H9 (cell line): ENCODE measurements at regions not wholly inside any gene's neighbourhood (a gene's known extent, or its start where the extent isn't known, plus 50 kb on each side); places are given as distances from the start of the nearest gene placed in this dataset.

Source experiments
- DNase-seq: peaks from one replicate; pipeline ENCODE4 v3.0.0-alpha.2; 2017
- H2AFZ ChIP-seq: one replicate; pipeline ENCODE4 v1.6.1; 2013; ENCODE audit warnings: mild to moderate bottlenecking, low read length, control low read depth, moderate library complexity
- H2AK5ac ChIP-seq: 2 replicates; pipeline ENCODE4 v1.6.1; 2013; ENCODE audit warnings: low read length, control low read depth, mixed read lengths; ENCODE audit not compliant: insufficient read length
- H2BK120ac ChIP-seq: one replicate; pipeline ENCODE4 v1.6.1; 2013; ENCODE audit warnings: low read depth, mild to moderate bottlenecking, low read length, control low read depth, inconsistent platforms; ENCODE audit not compliant: poor library complexity, severe bottlenecking
- H2BK12ac ChIP-seq: 2 replicates; pipeline ENCODE4 v1.6.1; 2013; ENCODE audit warnings: low read length, control low read depth, mixed read lengths, low read depth; ENCODE audit not compliant: insufficient read length
- H2BK15ac ChIP-seq: 2 replicates; pipeline ENCODE4 v1.6.1; 2013; ENCODE audit warnings: low read depth, low read length, control low read depth
- H2BK20ac ChIP-seq: one replicate; pipeline ENCODE4 v1.6.1; 2013; ENCODE audit warnings: low read depth, mild to moderate bottlenecking, low read length, control low read depth, inconsistent platforms; ENCODE audit not compliant: poor library complexity, severe bottlenecking
- H2BK5ac ChIP-seq: 2 replicates; pipeline ENCODE4 v1.6.1; 2013; ENCODE audit warnings: low read length, control low read depth, mixed read lengths; ENCODE audit not compliant: insufficient read length
- H3K14ac ChIP-seq: 2 replicates; pipeline ENCODE4 v1.6.1; 2013; ENCODE audit warnings: low read length, control low read depth; ENCODE audit not compliant: insufficient read depth
- H3K18ac ChIP-seq: 2 replicates; pipeline ENCODE4 v1.6.1; 2013; ENCODE audit warnings: low read depth, mild to moderate bottlenecking, mixed read lengths, low read length, control low read depth; ENCODE audit not compliant: insufficient read length
- H3K23ac ChIP-seq: 2 replicates; pipeline ENCODE4 v1.6.1; 2013; ENCODE audit warnings: low read length, control low read depth, mixed read lengths, low read depth; ENCODE audit not compliant: insufficient read length
- H3K23me2 ChIP-seq: 2 replicates; pipeline ENCODE4 v1.6.1; 2013; ENCODE audit warnings: low read depth, mild to moderate bottlenecking, mixed read lengths, low read length, control low read depth; ENCODE audit not compliant: insufficient read length, poor library complexity, severe bottlenecking
- H3K27ac ChIP-seq: 2 replicates; pipeline ENCODE4 v1.5.1; 2013; ENCODE audit warnings: low read length, control low read depth, mixed read lengths, low read depth; ENCODE audit not compliant: insufficient read length
- H3K27me3 ChIP-seq: 2 replicates; pipeline ENCODE4 v1.6.1; 2013; ENCODE audit warnings: low read length, control low read depth, inconsistent platforms; ENCODE audit not compliant: insufficient read depth
- H3K4ac ChIP-seq: 2 replicates; pipeline ENCODE4 v1.6.1; 2013; ENCODE audit warnings: low read depth, mild to moderate bottlenecking, control low read depth, inconsistent platforms, low read length, moderate library complexity
- H3K4me1 ChIP-seq: 2 replicates; pipeline ENCODE4 v1.6.1; 2013; ENCODE audit warnings: low read length, control low read depth, inconsistent platforms; ENCODE audit not compliant: insufficient read depth
- H3K4me2 ChIP-seq: 2 replicates; pipeline ENCODE4 v1.6.1; 2013; ENCODE audit warnings: low read length, control low read depth, mixed read lengths; ENCODE audit not compliant: insufficient read length, insufficient read depth
- H3K56ac ChIP-seq: 2 replicates; pipeline ENCODE4 v1.6.1; 2013; ENCODE audit warnings: low read depth, mild to moderate bottlenecking, mixed read lengths, low read length, control low read depth; ENCODE audit not compliant: insufficient read length
- H3K79me1 ChIP-seq: 2 replicates; pipeline ENCODE4 v1.6.1; 2013; ENCODE audit warnings: low read depth, mild to moderate bottlenecking, moderate library complexity, low read length, control low read depth, inconsistent platforms; ENCODE audit not compliant: insufficient read depth, poor library complexity, severe bottlenecking
- H3K79me2 ChIP-seq: 2 replicates; pipeline ENCODE4 v1.6.1; 2013; ENCODE audit warnings: low read length, control low read depth, inconsistent platforms; ENCODE audit not compliant: insufficient read depth
- H3K9ac ChIP-seq: 2 replicates; pipeline ENCODE4 v1.6.1; 2013; ENCODE audit warnings: low read length, control low read depth, mixed read lengths; ENCODE audit not compliant: insufficient read length; ENCODE audit errors: extremely low read depth
- H3K9me3 ChIP-seq: one replicate; pipeline ENCODE4 v1.6.1; 2013; ENCODE audit warnings: low read depth, low read length, inconsistent platforms; ENCODE audit not compliant: control insufficient read depth
- H3T11ph ChIP-seq: one replicate; pipeline ENCODE4 v1.6.1; 2013; ENCODE audit warnings: mild to moderate bottlenecking, low read length, control low read depth, inconsistent platforms
- H4K20me1 ChIP-seq: one replicate; pipeline ENCODE4 v1.6.1; 2013; ENCODE audit not compliant: control insufficient read depth, insufficient read length, insufficient read depth
- H4K5ac ChIP-seq: 2 replicates; pipeline ENCODE4 v1.6.1; 2013; ENCODE audit warnings: low read depth, mild to moderate bottlenecking, mixed read lengths, low read length, control low read depth; ENCODE audit not compliant: insufficient read length
- H4K8ac ChIP-seq: replicated peaks from 2 replicates; pipeline ENCODE4 v1.6.1; 2013; ENCODE audit warnings: low read length, control low read depth, mixed read lengths, low read depth; ENCODE audit not compliant: insufficient read length
- H4K91ac ChIP-seq: 2 replicates; pipeline ENCODE4 v1.6.1; 2013; ENCODE audit warnings: low read depth, mild to moderate bottlenecking, moderate library complexity, mixed read lengths, low read length, control low read depth; ENCODE audit not compliant: insufficient read length
- H3K27ac Mint-ChIP-seq, 3 experiments: 2 replicates in 2 of 3; 3 replicates in 1 of 3; pipeline ENCODE4 v1.8.0; 2020 to 2021; ENCODE audit warnings: mixed read lengths in 3 of 3, mild to moderate bottlenecking in 1 of 3, moderate library complexity in 1 of 3
- H3K27me3 Mint-ChIP-seq: 2 replicates; pipeline ENCODE4 v1.8.0; 2021; ENCODE audit warnings: low read depth, mild to moderate bottlenecking, moderate library complexity, mixed read lengths
- H3K36me3 Mint-ChIP-seq, 3 experiments: 2 replicates in 2 of 3; 3 replicates in 1 of 3; pipeline ENCODE4 v1.8.0; 2020 to 2021; ENCODE audit warnings: low read depth in 3 of 3, mixed read lengths in 3 of 3; ENCODE audit not compliant: insufficient read depth in 1 of 3
- H3K4me1 Mint-ChIP-seq, 2 experiments: 2 replicates each; pipeline ENCODE4 v1.8.0; 2020; ENCODE audit warnings: mixed read lengths in 2 of 2
- H3K4me3 Mint-ChIP-seq, 2 experiments: 2 replicates in 1 of 2; 3 replicates in 1 of 2; pipeline ENCODE4 v1.8.0; 2020 to 2021; ENCODE audit warnings: mild to moderate bottlenecking in 2 of 2, mixed read lengths in 2 of 2, moderate library complexity in 1 of 2
- H3K9me3 Mint-ChIP-seq, 2 experiments: 2 replicates in 1 of 2; 3 replicates in 1 of 2; pipeline ENCODE4 v1.8.0; 2020; ENCODE audit warnings: mild to moderate bottlenecking in 2 of 2, mixed read lengths in 2 of 2, moderate library complexity in 1 of 2
- WGBS: extraction: QIAGEN DNeasy Blood & Tissue Kit; methylation state at CpG from one replicate; pipeline ENCODE4 v1.1.7; 2013; ENCODE audit warnings: missing lambda C conversion rate, low lambda C conversion rate, mixed read lengths; ENCODE audit not compliant: insufficient read length; ENCODE audit errors: extremely low coverage; 5-methylcytosine and 5-hydroxymethylcytosine counted together
- TF ChIP-seq, protein P1 (sequence below): fragments of 200-600 bp; sonication (generic); conservative IDR thresholded peaks from 3 replicates; pipeline ENCODE4 v1.8.0; 2021; ENCODE audit warnings: antibody characterized with exemption, mild to moderate bottlenecking

DNA sequence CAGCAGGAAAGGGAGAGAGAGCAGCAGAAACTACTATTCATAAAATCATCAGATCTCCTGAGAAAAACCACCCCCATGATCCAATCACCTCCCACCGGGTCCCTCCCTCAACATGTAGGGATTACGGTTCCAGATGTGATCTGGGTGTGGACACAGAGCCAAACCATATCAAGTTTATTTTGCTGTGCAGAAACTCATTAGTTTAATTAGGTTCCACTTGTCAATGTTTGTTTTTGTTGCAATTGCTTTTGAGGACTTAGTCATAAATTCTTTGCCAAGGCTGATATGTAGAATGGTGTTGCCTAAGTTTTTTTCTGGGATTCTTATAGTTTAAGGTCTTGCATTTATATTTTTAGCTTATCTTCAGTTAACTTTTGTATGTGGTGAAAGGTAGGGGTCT lies 422.0 kb upstream of the HS3ST5 start:
- Histone ChIP-seq H3K27ac (no peak overlapping the region), H3K23ac (no peak overlapping the region), H3K4me2 (no peak overlapping the region), H2BK15ac (no peak overlapping the region), H3K79me1 (no peaks in the 10 kb centered on the region), H3T11ph (no peak overlapping the region), H4K8ac (no peak overlapping the region), H2BK20ac (no peak overlapping the region), H2AK5ac (no peak overlapping the region), H2BK120ac (no peak overlapping the region), H3K79me2 (no peaks in the 10 kb centered on the region), H3K9me3 (no peaks in the 10 kb centered on the region), H4K5ac (no peak overlapping the region), H3K56ac (no peak overlapping the region), H3K14ac (no peak overlapping the region), H3K23me2 (no peaks in the 10 kb centered on the region), H3K27me3 (no peaks in the 10 kb centered on the region), H3K4me1 (no peaks in the 10 kb centered on the region; the same call in 1 of the 2 replicates), H4K20me1 (no peaks in the 10 kb centered on the region), H3K4ac (no peak overlapping the region), H3K9ac (no peak overlapping the region), H4K91ac (no peak overlapping the region), H2BK5ac (no peak overlapping the region), H3K18ac (no peak overlapping the region), H2BK12ac (no peak overlapping the region), H2AFZ (no peak overlapping the region)
- Mint-ChIP-seq H3K9me3 (peaks cover 3 to 4% of the 10 kb centered on the region in 2 experiments; a peak in 1 of 5 replicates), H3K36me3 (no peaks in the 10 kb centered on the region), H3K4me1 (peaks cover 0 to 3% of the 10 kb centered on the region in 2 experiments; a peak in 2 of 4 replicates), H3K4me3 (no peak overlapping the region), H3K27me3 (no peaks in the 10 kb centered on the region), H3K27ac (peak overlapping the region in 2 of 3 experiments; percentile 20 to 79; a peak in 3 of 7 replicates)
- DNase-seq = no peak
- no CpG with 5 or more reads among the region's 2 CpGs for WGBS
- TF ChIP-seq, protein P1, sequence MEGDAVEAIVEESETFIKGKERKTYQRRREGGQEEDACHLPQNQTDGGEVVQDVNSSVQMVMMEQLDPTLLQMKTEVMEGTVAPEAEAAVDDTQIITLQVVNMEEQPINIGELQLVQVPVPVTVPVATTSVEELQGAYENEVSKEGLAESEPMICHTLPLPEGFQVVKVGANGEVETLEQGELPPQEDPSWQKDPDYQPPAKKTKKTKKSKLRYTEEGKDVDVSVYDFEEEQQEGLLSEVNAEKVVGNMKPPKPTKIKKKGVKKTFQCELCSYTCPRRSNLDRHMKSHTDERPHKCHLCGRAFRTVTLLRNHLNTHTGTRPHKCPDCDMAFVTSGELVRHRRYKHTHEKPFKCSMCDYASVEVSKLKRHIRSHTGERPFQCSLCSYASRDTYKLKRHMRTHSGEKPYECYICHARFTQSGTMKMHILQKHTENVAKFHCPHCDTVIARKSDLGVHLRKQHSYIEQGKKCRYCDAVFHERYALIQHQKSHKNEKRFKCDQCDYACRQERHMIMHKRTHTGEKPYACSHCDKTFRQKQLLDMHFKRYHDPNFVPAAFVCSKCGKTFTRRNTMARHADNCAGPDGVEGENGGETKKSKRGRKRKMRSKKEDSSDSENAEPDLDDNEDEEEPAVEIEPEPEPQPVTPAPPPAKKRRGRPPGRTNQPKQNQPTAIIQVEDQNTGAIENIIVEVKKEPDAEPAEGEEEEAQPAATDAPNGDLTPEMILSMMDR = no peak
